ENCODE measurements at regions not wholly inside any gene's neighbourhood (a gene's known extent, or its start where the extent isn't known, plus 50 kb on each side); places are given as distances from the start of the nearest gene placed in this dataset.

- Mint-ChIP-seq H3K27ac (ENCODE audit: unreplicated experiment) (no peak overlapping the region), H3K36me3 (ENCODE audit: low read depth) (no peaks in the 10 kb centered on the region), H3K27me3 (ENCODE audit: low read depth) (no peaks in the 10 kb centered on the region), H3K4me3 (no peak overlapping the region), H3K9me3 (no peaks in the 10 kb centered on the region), H3K4me1 (no peaks in the 10 kb centered on the region)
- TF ChIP-seq, protein P1, sequence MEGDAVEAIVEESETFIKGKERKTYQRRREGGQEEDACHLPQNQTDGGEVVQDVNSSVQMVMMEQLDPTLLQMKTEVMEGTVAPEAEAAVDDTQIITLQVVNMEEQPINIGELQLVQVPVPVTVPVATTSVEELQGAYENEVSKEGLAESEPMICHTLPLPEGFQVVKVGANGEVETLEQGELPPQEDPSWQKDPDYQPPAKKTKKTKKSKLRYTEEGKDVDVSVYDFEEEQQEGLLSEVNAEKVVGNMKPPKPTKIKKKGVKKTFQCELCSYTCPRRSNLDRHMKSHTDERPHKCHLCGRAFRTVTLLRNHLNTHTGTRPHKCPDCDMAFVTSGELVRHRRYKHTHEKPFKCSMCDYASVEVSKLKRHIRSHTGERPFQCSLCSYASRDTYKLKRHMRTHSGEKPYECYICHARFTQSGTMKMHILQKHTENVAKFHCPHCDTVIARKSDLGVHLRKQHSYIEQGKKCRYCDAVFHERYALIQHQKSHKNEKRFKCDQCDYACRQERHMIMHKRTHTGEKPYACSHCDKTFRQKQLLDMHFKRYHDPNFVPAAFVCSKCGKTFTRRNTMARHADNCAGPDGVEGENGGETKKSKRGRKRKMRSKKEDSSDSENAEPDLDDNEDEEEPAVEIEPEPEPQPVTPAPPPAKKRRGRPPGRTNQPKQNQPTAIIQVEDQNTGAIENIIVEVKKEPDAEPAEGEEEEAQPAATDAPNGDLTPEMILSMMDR (conservative IDR thresholded peaks at IDR 0.05) = no peak
- DNase-seq (ENCODE audit: low read depth, low spot score) = no peak
Observed at GRCh38 chr1:191609305-191609704, 549.0 kb upstream of the RGS18 start.

GRCh38 chr1:191615101-191615821 lies 543.0 kb upstream of the RGS18 start:
- no peak overlapping the region for H3K27ac Mint-ChIP-seq (ENCODE audit: unreplicated experiment)
- H3K36me3 Mint-ChIP-seq (ENCODE audit: low read depth) = no peaks in the 10 kb centered on the region
- H3K4me3 Mint-ChIP-seq = no peak overlapping the region
- no peaks in the 10 kb centered on the region for H3K27me3 Mint-ChIP-seq (ENCODE audit: low read depth)
- TF ChIP-seq, protein P1 (conservative IDR thresholded peaks at IDR 0.05) = no peak
- H3K4me1 Mint-ChIP-seq = no peaks in the 10 kb centered on the region
- H3K9me3 Mint-ChIP-seq = no peaks in the 10 kb centered on the region
- no peak for DNase-seq (ENCODE audit: low read depth, low spot score)

DNA sequence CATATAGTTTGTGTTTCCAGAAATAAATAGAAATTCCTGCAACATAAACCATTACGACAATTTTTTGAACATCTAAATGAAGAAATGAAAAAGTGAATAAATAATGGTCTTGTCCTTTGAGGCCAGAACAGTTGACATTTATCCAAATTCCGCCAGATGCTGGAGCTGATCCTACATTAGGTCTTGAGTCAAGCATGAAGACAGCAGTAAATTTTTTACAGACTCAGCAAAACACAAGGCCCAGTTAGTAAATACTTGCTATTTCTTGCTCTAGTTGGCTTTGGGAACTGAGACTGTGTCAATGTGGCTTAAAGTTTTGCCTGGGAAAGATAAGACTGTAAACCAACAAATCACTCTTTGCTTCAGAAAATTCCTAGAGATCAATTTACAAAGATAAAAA lies 540.1 kb upstream of the RGS18 start:
- Mint-ChIP-seq H3K9me3 (no peaks in the 10 kb centered on the region), H3K4me3 (no peak overlapping the region), H3K36me3 (ENCODE audit: low read depth) (no peaks in the 10 kb centered on the region), H3K27ac (ENCODE audit: unreplicated experiment) (no peak overlapping the region), H3K27me3 (ENCODE audit: low read depth) (no peaks in the 10 kb centered on the region), H3K4me1 (no peaks in the 10 kb centered on the region)
- TF ChIP-seq, protein P1 (conservative IDR thresholded peaks at IDR 0.05) = no peak
- DNase-seq (ENCODE audit: low read depth, low spot score) = no peak

GRCh38 chr1:191620883-191621282 lies 537.4 kb upstream of the RGS18 start:
- Mint-ChIP-seq H3K9me3 (no peaks in the 10 kb centered on the region), H3K4me1 (no peaks in the 10 kb centered on the region), H3K27ac (ENCODE audit: unreplicated experiment) (no peak overlapping the region), H3K36me3 (ENCODE audit: low read depth) (no peaks in the 10 kb centered on the region), H3K27me3 (ENCODE audit: low read depth) (no peaks in the 10 kb centered on the region), H3K4me3 (no peak overlapping the region)
- DNase-seq (ENCODE audit: low read depth, low spot score) = no peak
- TF ChIP-seq, protein P1 (conservative IDR thresholded peaks at IDR 0.05) = no peak

DNA sequence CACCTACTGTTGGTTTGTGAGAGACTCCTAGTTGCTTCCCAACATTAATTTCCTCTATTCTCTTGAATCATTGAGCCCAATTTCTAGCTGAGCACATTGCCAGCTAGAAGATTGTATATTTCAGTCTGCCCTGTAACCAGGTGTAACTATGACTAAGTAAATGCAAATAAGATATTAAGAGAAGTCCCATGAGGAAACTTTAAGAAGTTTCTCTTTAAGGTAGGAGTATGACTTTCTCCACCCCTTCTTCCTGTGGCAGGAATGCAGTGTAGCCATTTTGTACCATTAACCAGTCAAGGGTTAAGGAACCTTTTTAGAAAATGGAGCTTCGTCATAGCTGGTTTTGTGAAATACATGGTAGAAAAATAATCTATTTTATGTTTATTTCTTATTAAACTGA lies 534.2 kb upstream of the RGS18 start:
- no peaks in the 10 kb centered on the region for H3K4me1 Mint-ChIP-seq
- H3K27me3 Mint-ChIP-seq (ENCODE audit: low read depth) = no peaks in the 10 kb centered on the region
- H3K4me3 Mint-ChIP-seq = no peak overlapping the region
- H3K36me3 Mint-ChIP-seq (ENCODE audit: low read depth) = no peaks in the 10 kb centered on the region
- no peaks in the 10 kb centered on the region for H3K9me3 Mint-ChIP-seq
- TF ChIP-seq, protein P1 (conservative IDR thresholded peaks at IDR 0.05) = no peak
- DNase-seq (ENCODE audit: low read depth, low spot score) = no peak
- H3K27ac Mint-ChIP-seq (ENCODE audit: unreplicated experiment) = no peak overlapping the region

Measured in neural crest cell (in vitro differentiated cells).